Adrenal gland (tissue), 9 donors: ENCODE measurements at regions not wholly inside any gene's neighbourhood (a gene's known extent, or its start where the extent isn't known, plus 50 kb on each side); places are given as distances from the start of the nearest gene placed in this dataset.
"Not testable (repeated sequence)": the region's sequence is repeated elsewhere in the genome, so short reads cannot be mapped to it uniquely, and the experiment has no call there.

ENCODE experiments used
- DNase-seq, 7 donors: peaks; one replicate each; pipeline ENCODE4 v3.0.0-alpha.2; 2019 to 2020
- H3K27ac ChIP-seq, 5 donors: fragments of 200-600 bp; sonication (generic) in 4 of 5; 1 replicate in 3 of 5; 2 replicates in 2 of 5; pipeline versions ENCODE4 v1.5.1 to v1.8.0; 2016 to 2020; ENCODE audit warnings: mild to moderate bottlenecking in 1 of 5
- H3K27me3 ChIP-seq: fragments of 200-600 bp; 2 replicates; pipeline ENCODE4 v1.8.0; 2021
- H3K36me3 ChIP-seq, 2 donors: fragments of 200-600 bp; replicated peaks in 1 of 2; 1 replicate in 1 of 2; 2 replicates in 1 of 2; pipeline versions ENCODE4 v1.5.1 to v1.8.0; 2018 to 2022
- H3K4me1 ChIP-seq, 2 donors: fragments of 200-600 bp; replicated peaks in 1 of 2; 1 replicate in 1 of 2; 2 replicates in 1 of 2; pipeline versions ENCODE4 v1.5.1 to v1.8.0; 2018 to 2021
- H3K4me3 ChIP-seq, 4 donors: fragments of 200-600 bp; sonication (generic) in 3 of 4; one replicate each; pipeline ENCODE4 v1.5.1; 2016 to 2018
- H3K9me3 ChIP-seq, 3 donors: fragments of 200-600 bp; sonication (generic) in 1 of 3; replicated peaks in 1 of 3; 1 replicate in 2 of 3; 2 replicates in 1 of 3; pipeline versions ENCODE4 v1.5.1 to v1.8.0; 2016 to 2021
- CTCF ChIP-seq, 6 experiments: fragments of 450-650 bp in 4 of 6; fragments of 200-600 bp in 2 of 6; sonication (generic) in 1 of 6; IDR thresholded peaks; 1 replicate in 5 of 6; 2 replicates in 1 of 6; pipeline versions ENCODE4 v1.5.1 to v1.8.0; 2016 to 2021; ENCODE audit warnings: antibody characterized with exemption in 6 of 6, mild to moderate bottlenecking in 2 of 6, moderate library complexity in 1 of 6
- POLR2A ChIP-seq, 2 donors: fragments of 450-650 bp; IDR thresholded peaks; one replicate each; pipeline ENCODE4 v1.6.1; 2017; ENCODE audit warnings: antibody characterized with exemption in 2 of 2, mild to moderate bottlenecking in 2 of 2, moderate library complexity in 1 of 2
- WGBS, 4 donors: extraction: QIAGEN DNeasy Blood & Tissue Kit in 2 of 4; methylation state at CpG; one replicate each; pipeline versions ENCODE4 v1.1.5 to v1.1.7; 2013 to 2017; 5-methylcytosine and 5-hydroxymethylcytosine counted together
- intact Hi-C, 2 donors: fragments of 100-400 bp; cut with DNase I; formaldehyde crosslinking; loops; one replicate each; pipeline versions ENCODE4 v1.14.1 to v1.15.0; 2022 to 2023
- donor health status: healthy with polysubstance abuse.
- donor health status: Bipolar disorder and iron deficiency.
- donor health status: DM: yes; HTN: yes; CAD: no.
- donor health status: DM: no; HTN: no; CAD: no.
- donor health status: DM: no; HTN: no; CAD: no.

DNA sequence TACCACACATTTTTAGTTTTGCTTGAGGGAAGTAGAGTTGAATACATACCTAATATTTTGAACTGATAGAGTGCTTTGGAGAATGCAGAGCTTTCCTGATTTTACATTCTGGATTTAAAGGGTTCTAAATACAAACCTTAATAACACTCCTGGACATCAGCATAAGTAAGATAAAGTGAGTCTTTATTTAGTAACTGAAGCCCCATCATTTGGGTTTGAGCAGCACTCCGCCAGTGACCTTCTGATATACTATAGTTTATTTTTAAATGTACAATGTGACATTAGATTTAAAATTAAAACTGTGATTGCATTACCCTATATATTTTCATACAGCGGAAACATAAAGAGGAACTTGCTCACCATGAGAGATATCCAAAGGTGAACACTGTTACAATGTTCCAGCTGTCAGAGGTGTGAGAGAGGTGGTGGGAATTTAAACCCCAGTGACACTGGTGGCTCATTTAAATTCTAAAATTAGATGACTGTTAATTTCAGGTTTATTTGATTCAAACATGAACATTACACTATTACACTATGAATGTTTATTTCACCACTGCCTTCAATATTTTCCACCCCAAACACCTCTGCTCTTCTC is 203.0 kb upstream of the PCSK5 start:
- H3K36me3 ChIP-seq: no peaks in the 10 kb centered on the region
- no peaks in the 10 kb centered on the region for H3K9me3 ChIP-seq
- H3K27me3 ChIP-seq: no peaks in the 10 kb centered on the region
- H3K27ac ChIP-seq: no peak overlapping the region
- intact Hi-C loops: no loop called here
- H3K4me1 ChIP-seq: no peaks in the 10 kb centered on the region
- no peak for TF ChIP-seq POLR2A (IDR thresholded peaks at IDR 0.05)
- no peak for TF ChIP-seq CTCF (IDR thresholded peaks at IDR 0.05)
- 43 to 65% (median 63%) methylated on average over 2 of the region's 2 CpGs for whole genome bisulfite sequencing, 4 donors
- no peak for DNase-seq
- H3K4me3 ChIP-seq: no peak overlapping the region

GRCh38 chr9:75690551-75690950 is 199.9 kb upstream of the PCSK5 start:
- H3K27ac ChIP-seq, H3K4me1 ChIP-seq, H3K4me3 ChIP-seq, H3K9me3 ChIP-seq, H3K27me3 ChIP-seq, intact Hi-C loops, DNase-seq, H3K36me3 ChIP-seq: not testable (repeated sequence)

- Histone ChIP-seq H3K4me3 (no peak overlapping the region), H3K36me3 (no peaks in the 10 kb centered on the region), H3K9me3 (no peaks in the 10 kb centered on the region), H3K27ac (no peak overlapping the region), H3K27me3 (no peaks in the 10 kb centered on the region), H3K4me1 (no peaks in the 10 kb centered on the region)
- 68 to 84% (median 76%) methylated on average over 1 of the region's 1 CpG for WGBS, 4 donors
- intact Hi-C loops: no loop called here
- TF ChIP-seq CTCF (IDR thresholded peaks at IDR 0.05): no peak
- TF ChIP-seq POLR2A (IDR thresholded peaks at IDR 0.05): no peak
- DNase-seq: no peak
Observed at GRCh38 chr9:75691408-75691807, 199.1 kb upstream of the PCSK5 start.

DNA sequence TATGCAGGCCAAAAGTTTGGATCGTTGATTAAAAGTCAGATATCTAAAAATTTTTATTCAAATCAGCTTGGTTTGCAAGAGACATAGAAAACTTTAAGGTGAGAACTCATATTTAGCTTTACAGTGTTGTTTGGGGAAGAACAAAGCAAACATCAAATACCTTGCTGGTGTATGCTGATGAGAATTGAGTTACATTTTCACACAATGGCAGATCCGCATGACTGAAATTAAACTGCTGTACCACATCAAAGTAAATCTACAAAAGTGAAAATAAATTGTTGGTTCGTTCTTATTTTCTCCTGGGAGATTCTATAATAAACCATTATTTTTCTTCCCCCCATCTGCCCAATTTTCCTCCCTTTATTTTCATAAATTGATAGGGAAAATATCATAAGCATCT is 198.2 kb upstream of the PCSK5 start:
- TF ChIP-seq POLR2A (IDR thresholded peaks at IDR 0.05) (no peak), CTCF (IDR thresholded peaks at IDR 0.05) (no peak)
- Histone ChIP-seq H3K4me1 (no peaks in the 10 kb centered on the region), H3K9me3 (no peaks in the 10 kb centered on the region), H3K27me3 (no peaks in the 10 kb centered on the region), H3K27ac (no peak overlapping the region), H3K4me3 (no peak overlapping the region), H3K36me3 (no peaks in the 10 kb centered on the region)
- WGBS, 4 donors: 66 to 82% (median 78%) methylated on average over 3 of the region's 3 CpGs
- no peak for DNase-seq
- intact Hi-C loops: no loop called here

DNA sequence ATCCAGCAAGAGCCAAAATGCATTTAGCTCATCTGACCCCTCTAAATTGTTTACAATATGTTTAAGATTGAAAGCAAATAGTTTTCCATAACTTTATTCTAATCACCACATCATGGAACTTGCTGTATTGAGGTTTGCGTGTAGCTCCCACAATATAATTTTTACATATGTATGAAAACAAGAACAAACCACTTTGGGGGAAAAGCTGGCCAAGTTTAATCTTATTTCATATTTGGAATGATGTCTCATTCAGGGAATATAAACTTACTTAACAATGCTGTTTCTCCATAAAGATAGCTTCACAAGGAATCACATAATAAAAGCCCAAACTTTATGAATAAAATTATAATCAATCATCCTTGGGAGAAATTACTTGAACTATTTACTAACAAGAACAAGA is 194.6 kb upstream of the PCSK5 start:
- H3K36me3 ChIP-seq: no peaks in the 10 kb centered on the region
- intact Hi-C loops: no loop called here
- H3K4me1 ChIP-seq: no peaks in the 10 kb centered on the region
- no peaks in the 10 kb centered on the region for H3K9me3 ChIP-seq
- H3K27ac ChIP-seq: no peak overlapping the region
- WGBS, 4 donors: 0 to 87% (median 1%) methylated on average over 1 of the region's 1 CpG
- no peak overlapping the region for H3K4me3 ChIP-seq
- TF ChIP-seq POLR2A (IDR thresholded peaks at IDR 0.05) (no peak), CTCF (IDR thresholded peaks at IDR 0.05) (no peak)
- no peaks in the 10 kb centered on the region for H3K27me3 ChIP-seq
- no peak for DNase-seq
